Stimulated activated CD8-positive, alpha-beta memory T cell treated with anti-CD3 and anti-CD28 coated beads, Interleukin-7, amount 100 ng/mL, for 24 hours (primary cell): ENCODE measurements at regions not wholly inside any gene's neighbourhood (a gene's known extent, or its start where the extent isn't known, plus 50 kb on each side); places are given as distances from the start of the nearest gene placed in this dataset.
"Not testable (repeated sequence)": the region's sequence is repeated elsewhere in the genome, so short reads cannot be mapped to it uniquely, and the experiment has no call there.

Experiments used
- DNase-seq: peaks from one replicate; pipeline ENCODE4 v3.0.0-alpha.2; 2020; ENCODE audit warnings: low read depth

GRCh38 chr12:91243177-91243576, 60.6 kb upstream of the DCN start:
- DNase-seq = not testable (repeated sequence)

GRCh38 chr12:91241756-91242155, 59.1 kb upstream of the DCN start:
- DNase-seq = no peak

- no peak for DNase-seq
Measured at GRCh38 chr12:91240386-91241095, 57.9 kb upstream of the DCN start.

- no peak for DNase-seq
Measured at GRCh38 chr12:91239481-91239880, 56.9 kb upstream of the DCN start.
